Keratinocyte (primary cell): ENCODE measurements at regions not wholly inside any gene's neighbourhood (a gene's known extent, or its start where the extent isn't known, plus 50 kb on each side); places are given as distances from the start of the nearest gene placed in this dataset.

Experiments
- DNase-seq: peaks from one replicate; pipeline ENCODE4 v3.0.0-alpha.2; 2011; ENCODE audit warnings: low read depth, missing footprints, low spot score
- FAIRE-seq: peaks from 2 replicates; lab custom pipeline; 2011; peaks lifted over from hg19 to GRCh38; lab: Jason Lieb, UNC
- H2AFZ ChIP-seq: 2 replicates; pipeline ENCODE4 v1.6.0; 2012; ENCODE audit warnings: low read length, control low read depth, inconsistent platforms; ENCODE audit not compliant: control insufficient read depth
- H3K27ac ChIP-seq: 2 replicates; pipeline ENCODE4 v1.5.1; 2011; ENCODE audit warnings: low read length; ENCODE audit not compliant: control insufficient read depth, insufficient read depth
- H3K27me3 ChIP-seq: 3 replicates; pipeline ENCODE4 v1.6.0; 2011; ENCODE audit warnings: low read length; ENCODE audit not compliant: control insufficient read depth, insufficient read depth; ENCODE audit errors: extremely low read depth
- H3K36me3 ChIP-seq, 2 experiments: 2 replicates in 1 of 2; 3 replicates in 1 of 2; pipeline ENCODE4 v1.5.1; 2011; ENCODE audit warnings: low read length in 2 of 2, mild to moderate bottlenecking in 1 of 2; ENCODE audit not compliant: control insufficient read depth in 2 of 2, insufficient read depth in 2 of 2; ENCODE audit errors: extremely low read depth in 1 of 2
- H3K4me1 ChIP-seq: 3 replicates; pipeline ENCODE4 v1.5.1; 2011; ENCODE audit warnings: low read length; ENCODE audit not compliant: control insufficient read depth, insufficient read depth; ENCODE audit errors: extremely low read depth
- H3K4me2 ChIP-seq: 3 replicates; pipeline ENCODE4 v1.6.0; 2011; ENCODE audit warnings: low read depth, low read length; ENCODE audit not compliant: control insufficient read depth, insufficient read depth; ENCODE audit errors: extremely low read depth
- H3K4me3 ChIP-seq, 3 experiments: fragments of 200-600 bp in 1 of 3; sonication (generic) in 1 of 3; 2 replicates in 2 of 3; 3 replicates in 1 of 3; pipeline ENCODE4 v1.5.1; 2011 to 2016; ENCODE audit warnings: low read length in 3 of 3, mild to moderate bottlenecking in 3 of 3, control low read depth in 2 of 3, inconsistent platforms in 1 of 3, low read depth in 1 of 3, mixed read lengths in 1 of 3, mixed run types in 1 of 3, moderate library complexity in 1 of 3; ENCODE audit not compliant: control insufficient read depth in 2 of 3, insufficient read depth in 2 of 3; ENCODE audit errors: extremely low read depth in 1 of 3
- H3K79me2 ChIP-seq: 2 replicates; pipeline ENCODE4 v1.6.0; 2012; ENCODE audit warnings: low read length; ENCODE audit not compliant: control insufficient read depth, insufficient read depth
- H3K9ac ChIP-seq: 3 replicates; pipeline ENCODE4 v1.6.0; 2011; ENCODE audit warnings: low read length; ENCODE audit not compliant: control insufficient read depth, insufficient read depth; ENCODE audit errors: extremely low read depth
- H3K9me1 ChIP-seq: 3 replicates; pipeline ENCODE4 v1.6.0; 2011; ENCODE audit warnings: low read length; ENCODE audit not compliant: control insufficient read depth, insufficient read depth; ENCODE audit errors: extremely low read depth
- H3K9me3 ChIP-seq: 2 replicates; pipeline ENCODE4 v1.5.1; 2012; ENCODE audit warnings: low read depth, low read length; ENCODE audit not compliant: control insufficient read depth
- H4K20me1 ChIP-seq: 3 replicates; pipeline ENCODE4 v1.6.0; 2011; ENCODE audit warnings: low read length; ENCODE audit not compliant: control insufficient read depth, insufficient read depth; ENCODE audit errors: extremely low read depth
- CTCF ChIP-seq, 3 experiments: IDR thresholded peaks in 1 of 3; conservative IDR thresholded peaks in 1 of 3; optimal IDR thresholded peaks in 1 of 3; 2 replicates in 2 of 3; 3 replicates in 1 of 3; pipeline versions ENCODE3 to v1.5.1; 2011; ENCODE audit warnings: low read length in 3 of 3, mild to moderate bottlenecking in 3 of 3, moderate library complexity in 2 of 3, control low read depth in 1 of 3, inconsistent platforms in 1 of 3; ENCODE audit not compliant: insufficient read depth in 2 of 3; ENCODE audit errors: extremely low read depth in 1 of 3
- EZH2 ChIP-seq: IDR thresholded peaks from one replicate; pipeline ENCODE4 v1.6.1; 2012; ENCODE audit warnings: inconsistent platforms, mild to moderate bottlenecking, low read length, moderate library complexity
- dilution Hi-C: fragments of 300-500 bp; cut with MboI; formaldehyde crosslinking; loops from one replicate; pipeline ENCODE4 v1.7.0; 2020; ENCODE audit warnings: low sequenced_read_pairs; ENCODE audit not compliant: extremely low pct_ligation_motif_present

- H3K9ac ChIP-seq, result no peak overlapping the region
- no peaks in the 10 kb centered on the region for H3K79me2 ChIP-seq
- DNase-seq, result no peak
- no peaks in the 10 kb centered on the region for H3K9me1 ChIP-seq
- dilution Hi-C loops, result no loop called here
- no peaks in the 10 kb centered on the region for H3K36me3 ChIP-seq
- H3K4me3 ChIP-seq, result no peak overlapping the region
- H3K27me3 ChIP-seq, result no peaks in the 10 kb centered on the region
- no peak for TF ChIP-seq CTCF (optimal IDR thresholded peaks at IDR 0.05 in 1 of 3, IDR thresholded peaks at IDR 0.05 in 1 of 3, conservative IDR thresholded peaks at IDR 0.05 in 1 of 3; ENCODE audit: extremely low read depth in 1 of 3, insufficient read depth in 2 of 3, low read length in 3 of 3)
- TF ChIP-seq EZH2, result no peak
- no peaks in the 10 kb centered on the region for H4K20me1 ChIP-seq
- peaks cover 2% of the 10 kb centered on the region for H3K9me3 ChIP-seq
- no peak for FAIRE-seq
- no peak overlapping the region for H3K27ac ChIP-seq
- H2AFZ ChIP-seq, result no peak overlapping the region
- H3K4me1 ChIP-seq, result no peaks in the 10 kb centered on the region
- H3K4me2 ChIP-seq, result no peak overlapping the region
These were observed 493.7 kb upstream of the NUPR2 start for GRCh38 chr7:56609852-56610355.

GRCh38 chr7:56605146-56605545 lies 488.9 kb upstream of the NUPR2 start:
- Histone ChIP-seq H2AFZ (no peak overlapping the region), H3K4me3 (no peak overlapping the region), H3K27ac (no peak overlapping the region), H4K20me1 (no peaks in the 10 kb centered on the region), H3K9me3 (peaks cover 6% of the 10 kb centered on the region), H3K79me2 (no peaks in the 10 kb centered on the region), H3K9ac (no peak overlapping the region), H3K27me3 (no peaks in the 10 kb centered on the region), H3K36me3 (no peaks in the 10 kb centered on the region), H3K9me1 (no peaks in the 10 kb centered on the region), H3K4me2 (no peak overlapping the region), H3K4me1 (no peaks in the 10 kb centered on the region)
- FAIRE-seq (no peak), DNase-seq (no peak)
- no peak for TF ChIP-seq EZH2
- TF ChIP-seq CTCF (optimal IDR thresholded peaks at IDR 0.05 in 1 of 3, IDR thresholded peaks at IDR 0.05 in 1 of 3, conservative IDR thresholded peaks at IDR 0.05 in 1 of 3; ENCODE audit: extremely low read depth in 1 of 3, insufficient read depth in 2 of 3, low read length in 3 of 3), result no peak
- dilution Hi-C loops, result no loop called here
